ENCODE measurements at regions not wholly inside any gene's neighbourhood (a gene's known extent, or its start where the extent isn't known, plus 50 kb on each side); places are given as distances from the start of the nearest gene placed in this dataset.

DNA sequence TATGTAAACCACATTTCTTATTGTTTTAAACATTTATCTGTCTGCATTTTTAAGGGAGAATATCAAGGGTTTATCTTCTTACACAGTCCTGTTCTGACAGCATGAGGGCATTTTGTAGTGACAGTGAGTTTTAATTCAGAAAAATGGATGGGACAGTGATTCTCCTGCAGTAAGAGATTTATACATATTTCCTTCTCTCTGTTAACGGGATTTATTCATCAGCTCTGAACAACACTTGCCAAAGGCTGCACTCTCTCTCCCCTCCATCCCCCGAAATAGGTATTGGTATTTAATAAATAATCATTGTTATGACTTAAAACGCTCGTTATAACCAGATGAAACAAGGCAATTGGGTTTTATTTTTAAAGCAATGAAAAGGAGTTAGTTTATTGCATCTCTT lies 410.9 kb downstream of the STIM2 start:
- TF ChIP-seq, protein P1, sequence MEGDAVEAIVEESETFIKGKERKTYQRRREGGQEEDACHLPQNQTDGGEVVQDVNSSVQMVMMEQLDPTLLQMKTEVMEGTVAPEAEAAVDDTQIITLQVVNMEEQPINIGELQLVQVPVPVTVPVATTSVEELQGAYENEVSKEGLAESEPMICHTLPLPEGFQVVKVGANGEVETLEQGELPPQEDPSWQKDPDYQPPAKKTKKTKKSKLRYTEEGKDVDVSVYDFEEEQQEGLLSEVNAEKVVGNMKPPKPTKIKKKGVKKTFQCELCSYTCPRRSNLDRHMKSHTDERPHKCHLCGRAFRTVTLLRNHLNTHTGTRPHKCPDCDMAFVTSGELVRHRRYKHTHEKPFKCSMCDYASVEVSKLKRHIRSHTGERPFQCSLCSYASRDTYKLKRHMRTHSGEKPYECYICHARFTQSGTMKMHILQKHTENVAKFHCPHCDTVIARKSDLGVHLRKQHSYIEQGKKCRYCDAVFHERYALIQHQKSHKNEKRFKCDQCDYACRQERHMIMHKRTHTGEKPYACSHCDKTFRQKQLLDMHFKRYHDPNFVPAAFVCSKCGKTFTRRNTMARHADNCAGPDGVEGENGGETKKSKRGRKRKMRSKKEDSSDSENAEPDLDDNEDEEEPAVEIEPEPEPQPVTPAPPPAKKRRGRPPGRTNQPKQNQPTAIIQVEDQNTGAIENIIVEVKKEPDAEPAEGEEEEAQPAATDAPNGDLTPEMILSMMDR (IDR thresholded peaks at IDR 0.05; ENCODE audit: insufficient read depth, low read depth, low read length): no peak
- no peak for TF ChIP-seq EZH2 (IDR thresholded peaks at IDR 0.05; ENCODE audit: insufficient read depth, low read length)

All from astrocyte (in vitro differentiated cells and primary cell).